ENCODE measurements at regions not wholly inside any gene's neighbourhood (a gene's known extent, or its start where the extent isn't known, plus 50 kb on each side); places are given as distances from the start of the nearest gene placed in this dataset.
"Not testable (repeated sequence)": the region's sequence is repeated elsewhere in the genome, so short reads cannot be mapped to it uniquely, and the experiment has no call there.

DNA sequence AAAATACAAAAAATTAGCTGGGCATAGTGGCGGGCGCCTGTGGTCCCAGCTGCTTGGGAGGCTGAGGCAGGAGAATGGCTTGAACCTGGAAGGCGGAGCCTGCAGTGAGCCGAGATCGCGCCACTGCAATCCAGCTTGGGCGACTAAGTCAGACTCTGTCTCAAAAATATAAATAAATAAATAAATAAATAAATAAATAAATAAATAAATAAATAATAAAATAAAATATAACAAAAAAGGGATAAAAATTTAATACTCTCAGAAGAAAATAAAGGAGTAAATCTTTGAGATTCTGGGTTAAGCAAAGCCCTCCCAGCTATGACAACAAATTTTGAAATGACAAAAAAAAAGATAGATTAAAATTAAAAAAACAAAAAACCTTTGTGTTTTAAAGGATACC lies 525.7 kb upstream of the CYLC2 start:
- DNase-seq; H3K4me1 Mint-ChIP-seq; H3K4me3 ChIP-seq (ENCODE audit: low read depth, low read length); H3K27me3 ChIP-seq (ENCODE audit: control insufficient read depth, insufficient read depth, low read length); H3K27me3 Mint-ChIP-seq; H3K27ac ChIP-seq (ENCODE audit: insufficient read depth, low read length, poor library complexity, severe bottlenecking); H3K9me3 ChIP-seq (ENCODE audit: control insufficient read depth in 2 of 2, low read length in 2 of 2); H3K36me3 ChIP-seq (ENCODE audit: control insufficient read depth, insufficient read depth, low read length); H3K4me3 Mint-ChIP-seq; H3K27ac Mint-ChIP-seq; ATAC-seq (ENCODE audit: low read depth in 2 of 2); H3K36me3 Mint-ChIP-seq; H3K4me1 ChIP-seq (ENCODE audit: control insufficient read depth, insufficient read depth, low read length, poor library complexity, severe bottlenecking): not testable (repeated sequence)
- peaks cover 0 to 25% (median 4%) of the 10 kb centered on the region in 7 donors for H3K9me3 Mint-ChIP-seq

DNA sequence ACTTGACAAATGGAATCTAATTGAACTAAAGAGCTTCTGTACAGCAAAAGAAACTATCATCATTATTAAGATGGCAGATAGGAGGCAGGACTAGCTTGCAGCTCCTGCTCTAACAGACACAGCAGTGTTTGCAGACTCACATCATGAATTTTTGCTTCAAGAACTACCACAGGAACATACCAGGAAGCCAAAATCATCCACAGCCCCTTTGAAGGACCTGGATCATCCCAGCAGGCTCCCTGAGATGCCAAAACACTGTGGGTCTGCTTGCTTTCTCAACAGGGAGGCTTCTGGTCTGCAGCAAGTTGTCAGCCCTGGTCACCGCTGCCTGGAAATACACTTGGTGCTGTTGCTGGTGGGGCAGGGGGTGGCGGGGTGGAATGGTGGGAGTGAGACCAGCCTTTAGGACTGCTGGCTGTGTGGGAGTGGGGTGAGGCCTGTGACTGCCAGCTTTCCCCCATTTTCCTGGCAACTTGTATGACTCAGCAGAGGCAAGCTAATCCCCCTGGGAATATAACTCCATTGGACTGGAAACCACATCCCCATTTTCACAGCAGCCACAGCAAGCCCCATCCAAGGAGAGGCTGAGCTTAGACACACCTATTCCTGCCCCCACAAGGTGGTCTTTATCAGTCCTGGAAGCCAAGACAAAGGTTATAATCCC lies 533.8 kb upstream of the CYLC2 start:
- peaks cover 0 to 22% (median 6%) of the 10 kb centered on the region in 7 donors for H3K9me3 Mint-ChIP-seq
- no peaks in the 10 kb centered on the region for H3K36me3 Mint-ChIP-seq
- no peaks in the 10 kb centered on the region for H3K27me3 Mint-ChIP-seq
- no peaks in the 10 kb centered on the region for H3K4me1 ChIP-seq (ENCODE audit: control insufficient read depth, insufficient read depth, low read length, poor library complexity, severe bottlenecking)
- no peak overlapping the region for H3K27ac Mint-ChIP-seq
- no peaks in the 10 kb centered on the region for H3K36me3 ChIP-seq (ENCODE audit: control insufficient read depth, insufficient read depth, low read length)
- H3K4me3 ChIP-seq (ENCODE audit: low read depth, low read length): no peak overlapping the region
- no peak for DNase-seq
- no peaks in the 10 kb centered on the region for H3K4me1 Mint-ChIP-seq
- no peaks in the 10 kb centered on the region for H3K9me3 ChIP-seq (ENCODE audit: control insufficient read depth in 2 of 2, low read length in 2 of 2)
- H3K4me3 Mint-ChIP-seq: no peak overlapping the region
- H3K27me3 ChIP-seq (ENCODE audit: control insufficient read depth, insufficient read depth, low read length): no peaks in the 10 kb centered on the region
- no peak for ATAC-seq (ENCODE audit: low read depth in 2 of 2)
- H3K27ac ChIP-seq (ENCODE audit: insufficient read depth, low read length, poor library complexity, severe bottlenecking): no peak overlapping the region

DNA sequence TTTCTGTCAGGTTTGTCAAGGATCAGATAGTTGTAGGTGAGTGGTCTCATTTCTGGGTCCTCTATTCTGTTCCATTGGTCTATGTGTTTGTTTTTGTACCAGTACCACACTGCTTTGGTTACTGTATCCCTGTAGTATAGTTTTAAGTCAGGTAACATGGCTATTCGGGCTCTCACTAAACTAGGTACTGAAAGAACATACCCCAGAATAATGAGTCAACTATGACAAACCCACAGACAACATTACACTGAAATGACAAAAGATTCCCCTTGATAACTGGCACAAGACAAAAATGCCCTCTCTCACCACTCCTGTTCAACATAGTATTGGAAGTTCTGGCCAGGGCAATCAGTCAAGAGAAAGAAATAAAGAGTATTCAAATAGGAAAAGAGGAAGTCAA lies 535.3 kb upstream of the CYLC2 start:
- H3K4me3 Mint-ChIP-seq: no peak overlapping the region
- ATAC-seq (ENCODE audit: low read depth in 2 of 2) (no peak), DNase-seq (no peak)
- H3K27ac Mint-ChIP-seq: no peak overlapping the region
- H3K4me1 ChIP-seq (ENCODE audit: control insufficient read depth, insufficient read depth, low read length, poor library complexity, severe bottlenecking): no peaks in the 10 kb centered on the region
- no peak overlapping the region for H3K4me3 ChIP-seq (ENCODE audit: low read depth, low read length)
- H3K27me3 Mint-ChIP-seq: no peaks in the 10 kb centered on the region
- no peaks in the 10 kb centered on the region for H3K27me3 ChIP-seq (ENCODE audit: control insufficient read depth, insufficient read depth, low read length)
- no peaks in the 10 kb centered on the region for H3K4me1 Mint-ChIP-seq
- no peaks in the 10 kb centered on the region for H3K9me3 ChIP-seq (ENCODE audit: control insufficient read depth in 2 of 2, low read length in 2 of 2)
- H3K27ac ChIP-seq (ENCODE audit: insufficient read depth, low read length, poor library complexity, severe bottlenecking): no peak overlapping the region
- H3K36me3 Mint-ChIP-seq: no peaks in the 10 kb centered on the region
- H3K36me3 ChIP-seq (ENCODE audit: control insufficient read depth, insufficient read depth, low read length): no peaks in the 10 kb centered on the region
- H3K9me3 Mint-ChIP-seq: peaks cover 0 to 13% (median 6%) of the 10 kb centered on the region in 7 donors

DNA sequence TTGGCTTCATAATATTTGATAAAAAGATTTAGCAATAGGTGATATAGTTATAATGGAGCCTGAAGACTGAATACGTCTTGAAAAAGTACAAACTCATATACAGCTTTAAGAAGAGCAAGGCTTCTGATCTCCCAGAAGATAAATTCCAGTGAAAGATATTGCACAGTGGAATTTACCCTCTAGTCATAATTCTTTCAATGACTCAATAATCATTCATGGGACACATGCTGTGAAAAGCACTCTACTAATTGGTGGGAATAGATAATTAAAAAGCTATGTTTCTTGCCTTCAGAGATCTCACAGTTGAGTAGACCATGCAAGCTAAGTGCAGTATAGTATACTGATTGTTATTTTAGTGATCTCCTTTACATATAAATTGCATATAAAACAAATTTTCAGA lies 538.6 kb upstream of the CYLC2 start:
- Histone ChIP-seq H3K27ac (ENCODE audit: insufficient read depth, low read length, poor library complexity, severe bottlenecking) (no peak overlapping the region), H3K4me1 (ENCODE audit: control insufficient read depth, insufficient read depth, low read length, poor library complexity, severe bottlenecking) (no peaks in the 10 kb centered on the region), H3K36me3 (ENCODE audit: control insufficient read depth, insufficient read depth, low read length) (no peaks in the 10 kb centered on the region), H3K27me3 (ENCODE audit: control insufficient read depth, insufficient read depth, low read length) (no peaks in the 10 kb centered on the region), H3K9me3 (ENCODE audit: control insufficient read depth in 2 of 2, low read length in 2 of 2) (no peaks in the 10 kb centered on the region), H3K4me3 (ENCODE audit: low read depth, low read length) (no peak overlapping the region)
- H3K4me1 Mint-ChIP-seq: no peaks in the 10 kb centered on the region
- H3K9me3 Mint-ChIP-seq: peaks cover 0 to 23% (median 1%) of the 10 kb centered on the region in 7 donors
- no peaks in the 10 kb centered on the region for H3K27me3 Mint-ChIP-seq
- no peak for DNase-seq
- H3K4me3 Mint-ChIP-seq: no peak overlapping the region
- H3K27ac Mint-ChIP-seq: no peak overlapping the region
- H3K36me3 Mint-ChIP-seq: no peaks in the 10 kb centered on the region
- ATAC-seq (ENCODE audit: low read depth in 2 of 2): no peak

DNA sequence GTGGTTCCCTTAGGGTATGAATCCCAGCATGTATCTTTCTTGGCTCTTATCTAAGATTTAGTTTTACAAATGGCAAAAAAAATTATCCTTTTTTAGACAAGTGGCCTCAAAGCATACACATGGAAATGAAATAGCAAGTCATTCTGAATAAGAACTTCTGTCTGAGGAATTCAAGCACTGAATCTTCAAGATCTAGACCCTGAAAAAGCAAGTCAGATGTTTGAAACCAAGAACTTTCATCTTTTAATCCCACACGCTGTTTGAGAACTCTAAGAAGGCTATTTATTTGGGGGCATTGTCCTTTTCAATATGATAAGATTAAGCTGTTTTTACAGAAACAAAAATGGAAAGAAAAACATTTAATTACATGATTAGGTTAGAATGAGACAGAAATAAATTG lies 549.2 kb upstream of the CYLC2 start:
- ATAC-seq (ENCODE audit: low read depth in 2 of 2) (no peak), DNase-seq (no peak)
- no peaks in the 10 kb centered on the region for H3K36me3 ChIP-seq (ENCODE audit: control insufficient read depth, insufficient read depth, low read length)
- H3K27me3 ChIP-seq (ENCODE audit: control insufficient read depth, insufficient read depth, low read length): no peaks in the 10 kb centered on the region
- no peaks in the 10 kb centered on the region for H3K27me3 Mint-ChIP-seq
- H3K4me1 Mint-ChIP-seq: no peaks in the 10 kb centered on the region
- no peaks in the 10 kb centered on the region for H3K36me3 Mint-ChIP-seq
- peaks cover 0 to 13% (median 3%) of the 10 kb centered on the region in 7 donors for H3K9me3 Mint-ChIP-seq
- no peak overlapping the region for H3K27ac ChIP-seq (ENCODE audit: insufficient read depth, low read length, poor library complexity, severe bottlenecking)
- H3K4me3 ChIP-seq (ENCODE audit: low read depth, low read length): no peak overlapping the region
- no peaks in the 10 kb centered on the region for H3K4me1 ChIP-seq (ENCODE audit: control insufficient read depth, insufficient read depth, low read length, poor library complexity, severe bottlenecking)
- H3K9me3 ChIP-seq (ENCODE audit: control insufficient read depth in 2 of 2, low read length in 2 of 2): no peaks in the 10 kb centered on the region
- H3K4me3 Mint-ChIP-seq: no peak overlapping the region
- H3K27ac Mint-ChIP-seq: peak overlapping the region in 1 of 3 donors; percentile 77

DNA sequence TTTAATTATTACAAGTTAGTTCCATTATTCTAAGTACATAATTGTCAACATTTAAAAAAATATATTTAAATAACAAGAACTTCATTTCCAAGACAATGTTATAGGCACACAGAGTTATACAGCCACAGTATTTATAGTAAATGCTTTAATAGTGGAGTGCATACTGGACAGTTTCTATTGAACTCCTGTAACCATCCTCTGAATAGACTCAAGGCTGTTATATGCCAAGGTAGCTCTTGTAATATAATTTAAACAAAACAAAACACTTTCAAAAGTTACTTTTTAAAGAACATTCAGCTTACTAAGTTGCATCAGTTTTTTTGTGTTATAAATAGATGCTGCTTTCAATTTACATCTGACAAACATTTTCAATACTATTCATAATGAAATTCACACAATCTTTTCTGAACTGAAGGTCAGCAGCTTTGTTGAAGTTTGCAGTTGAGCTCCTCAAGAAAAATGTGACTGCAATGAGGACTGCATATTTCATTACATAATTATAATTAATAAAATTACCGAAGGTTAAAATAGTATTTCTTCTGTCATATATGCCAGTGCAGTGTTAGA lies 549.9 kb upstream of the CYLC2 start:
- Histone ChIP-seq H3K4me1 (ENCODE audit: control insufficient read depth, insufficient read depth, low read length, poor library complexity, severe bottlenecking) (no peaks in the 10 kb centered on the region), H3K9me3 (ENCODE audit: control insufficient read depth in 2 of 2, low read length in 2 of 2) (no peaks in the 10 kb centered on the region), H3K27me3 (ENCODE audit: control insufficient read depth, insufficient read depth, low read length) (no peaks in the 10 kb centered on the region), H3K27ac (ENCODE audit: insufficient read depth, low read length, poor library complexity, severe bottlenecking) (no peak overlapping the region), H3K36me3 (ENCODE audit: control insufficient read depth, insufficient read depth, low read length) (no peaks in the 10 kb centered on the region), H3K4me3 (ENCODE audit: low read depth, low read length) (no peak overlapping the region)
- no peak for ATAC-seq (ENCODE audit: low read depth in 2 of 2)
- no peak overlapping the region for H3K27ac Mint-ChIP-seq
- no peak overlapping the region for H3K4me3 Mint-ChIP-seq
- H3K9me3 Mint-ChIP-seq: peaks cover 0 to 13% (median 3%) of the 10 kb centered on the region in 7 donors
- H3K36me3 Mint-ChIP-seq: no peaks in the 10 kb centered on the region
- no peaks in the 10 kb centered on the region for H3K27me3 Mint-ChIP-seq
- no peaks in the 10 kb centered on the region for H3K4me1 Mint-ChIP-seq
- no peak for DNase-seq

DNA sequence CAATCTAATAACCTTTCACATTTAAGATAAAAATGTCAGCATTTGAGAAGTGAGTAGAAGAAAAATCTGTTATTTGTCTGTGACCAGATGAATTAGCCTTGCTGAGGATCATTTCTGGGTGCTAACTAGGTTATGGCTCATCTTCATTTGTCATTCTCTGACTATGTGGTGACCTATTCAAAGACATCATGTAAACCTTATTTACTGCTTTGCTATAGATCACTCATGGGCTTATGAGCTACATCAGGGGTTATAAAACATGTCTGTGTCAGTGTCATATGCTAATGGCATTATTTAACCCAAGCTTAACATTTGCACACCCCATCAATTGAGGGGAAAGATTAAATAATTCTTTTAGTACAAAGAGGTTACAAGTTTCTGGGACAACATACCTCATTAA lies 555.5 kb upstream of the CYLC2 start:
- ATAC-seq (ENCODE audit: low read depth in 2 of 2): no peak
- H3K9me3 Mint-ChIP-seq: peaks cover 0 to 7% (median 3%) of the 10 kb centered on the region in 7 donors
- Histone ChIP-seq H3K9me3 (ENCODE audit: control insufficient read depth in 2 of 2, low read length in 2 of 2) (no peaks in the 10 kb centered on the region), H3K4me3 (ENCODE audit: low read depth, low read length) (no peak overlapping the region), H3K36me3 (ENCODE audit: control insufficient read depth, insufficient read depth, low read length) (no peaks in the 10 kb centered on the region), H3K27ac (ENCODE audit: insufficient read depth, low read length, poor library complexity, severe bottlenecking) (no peak overlapping the region), H3K27me3 (ENCODE audit: control insufficient read depth, insufficient read depth, low read length) (no peaks in the 10 kb centered on the region), H3K4me1 (ENCODE audit: control insufficient read depth, insufficient read depth, low read length, poor library complexity, severe bottlenecking) (no peaks in the 10 kb centered on the region)
- H3K4me3 Mint-ChIP-seq: no peak overlapping the region
- H3K4me1 Mint-ChIP-seq: no peaks in the 10 kb centered on the region
- H3K36me3 Mint-ChIP-seq: no peaks in the 10 kb centered on the region
- no peak for DNase-seq
- H3K27me3 Mint-ChIP-seq: no peaks in the 10 kb centered on the region
- no peak overlapping the region for H3K27ac Mint-ChIP-seq

DNA sequence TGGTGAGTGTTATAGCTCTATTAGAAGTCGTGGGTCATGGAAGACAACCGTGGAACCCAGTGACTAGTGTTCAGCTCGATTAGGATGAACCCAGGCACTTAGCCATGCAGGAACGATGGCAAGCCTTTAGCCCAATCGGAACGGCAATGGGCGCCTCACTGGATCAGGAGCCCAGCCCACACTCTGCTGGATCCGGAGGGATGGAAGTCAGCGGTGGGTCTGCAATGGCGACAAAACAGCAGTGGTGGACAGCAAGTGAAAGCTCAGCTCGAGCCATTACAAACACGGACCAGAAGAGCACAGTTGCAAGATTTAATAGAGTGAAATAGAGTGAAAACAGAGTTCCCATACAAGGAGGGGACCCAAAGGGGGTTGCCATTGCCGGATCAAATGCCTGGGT lies 558.5 kb upstream of the CYLC2 start:
- not testable (repeated sequence) for ATAC-seq (ENCODE audit: low read depth in 2 of 2); DNase-seq; H3K4me1 Mint-ChIP-seq; H3K36me3 Mint-ChIP-seq; H3K36me3 ChIP-seq (ENCODE audit: control insufficient read depth, insufficient read depth, low read length); H3K4me3 ChIP-seq (ENCODE audit: low read depth, low read length); H3K27ac ChIP-seq (ENCODE audit: insufficient read depth, low read length, poor library complexity, severe bottlenecking); H3K27me3 Mint-ChIP-seq; H3K4me3 Mint-ChIP-seq; H3K9me3 ChIP-seq (ENCODE audit: control insufficient read depth in 2 of 2, low read length in 2 of 2); H3K27me3 ChIP-seq (ENCODE audit: control insufficient read depth, insufficient read depth, low read length); H3K9me3 Mint-ChIP-seq; H3K27ac Mint-ChIP-seq; H3K4me1 ChIP-seq (ENCODE audit: control insufficient read depth, insufficient read depth, low read length, poor library complexity, severe bottlenecking)
